Gastrocnemius medialis (tissue), 4 donors: ENCODE measurements at regions not wholly inside any gene's neighbourhood (a gene's known extent, or its start where the extent isn't known, plus 50 kb on each side); places are given as distances from the start of the nearest gene placed in this dataset.

Experiments used
- CTCF ChIP-seq, 5 experiments: fragments of 450-650 bp in 3 of 5; fragments of 200-600 bp in 2 of 5; sonication (generic) in 2 of 5; IDR thresholded peaks in 4 of 5; conservative IDR thresholded peaks in 1 of 5; 1 replicate in 4 of 5; 2 replicates in 1 of 5; pipeline ENCODE4 v1.5.1; 2016 to 2019; ENCODE audit warnings: antibody characterized with exemption in 5 of 5, mild to moderate bottlenecking in 3 of 5, moderate library complexity in 3 of 5
- POLR2A ChIP-seq, 2 donors: fragments of 450-650 bp; IDR thresholded peaks; one replicate each; pipeline ENCODE4 v1.6.1; 2017; ENCODE audit warnings: antibody characterized with exemption in 2 of 2, mild to moderate bottlenecking in 2 of 2, moderate library complexity in 2 of 2

GRCh38 chr1:168643152-168643551 lies 66.7 kb downstream of the XCL1 start:
- TF ChIP-seq CTCF (IDR thresholded peaks at IDR 0.05 in 4 of 5, conservative IDR thresholded peaks at IDR 0.05 in 1 of 5) (no peak), POLR2A (IDR thresholded peaks at IDR 0.05) (no peak)
